ENCODE measurements at regions not wholly inside any gene's neighbourhood (a gene's known extent, or its start where the extent isn't known, plus 50 kb on each side); places are given as distances from the start of the nearest gene placed in this dataset.

DNA sequence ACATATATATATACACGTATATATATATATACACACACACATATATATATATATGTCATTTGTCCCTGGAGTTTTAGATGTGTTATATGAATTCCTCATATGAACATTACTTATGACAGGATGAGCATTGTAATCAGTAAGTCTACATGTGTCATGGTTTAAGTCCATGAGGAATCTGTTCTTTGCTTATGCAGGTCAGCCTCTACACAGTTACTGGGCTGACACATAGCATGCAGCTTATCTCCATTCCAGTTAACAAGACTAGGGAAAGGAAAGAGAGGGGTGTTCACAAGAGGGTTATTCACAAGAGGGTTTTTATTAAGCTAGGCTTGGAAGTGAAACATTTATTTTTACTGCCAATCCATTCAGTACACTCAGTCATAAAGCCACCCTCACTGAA is 226.7 kb downstream of the SNX13 start:
- no peaks in the 10 kb centered on the region for H3K4me1 Mint-ChIP-seq
- TF ChIP-seq, protein P1, sequence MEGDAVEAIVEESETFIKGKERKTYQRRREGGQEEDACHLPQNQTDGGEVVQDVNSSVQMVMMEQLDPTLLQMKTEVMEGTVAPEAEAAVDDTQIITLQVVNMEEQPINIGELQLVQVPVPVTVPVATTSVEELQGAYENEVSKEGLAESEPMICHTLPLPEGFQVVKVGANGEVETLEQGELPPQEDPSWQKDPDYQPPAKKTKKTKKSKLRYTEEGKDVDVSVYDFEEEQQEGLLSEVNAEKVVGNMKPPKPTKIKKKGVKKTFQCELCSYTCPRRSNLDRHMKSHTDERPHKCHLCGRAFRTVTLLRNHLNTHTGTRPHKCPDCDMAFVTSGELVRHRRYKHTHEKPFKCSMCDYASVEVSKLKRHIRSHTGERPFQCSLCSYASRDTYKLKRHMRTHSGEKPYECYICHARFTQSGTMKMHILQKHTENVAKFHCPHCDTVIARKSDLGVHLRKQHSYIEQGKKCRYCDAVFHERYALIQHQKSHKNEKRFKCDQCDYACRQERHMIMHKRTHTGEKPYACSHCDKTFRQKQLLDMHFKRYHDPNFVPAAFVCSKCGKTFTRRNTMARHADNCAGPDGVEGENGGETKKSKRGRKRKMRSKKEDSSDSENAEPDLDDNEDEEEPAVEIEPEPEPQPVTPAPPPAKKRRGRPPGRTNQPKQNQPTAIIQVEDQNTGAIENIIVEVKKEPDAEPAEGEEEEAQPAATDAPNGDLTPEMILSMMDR (conservative IDR thresholded peaks at IDR 0.05) = no peak
- no peaks in the 10 kb centered on the region for H3K36me3 Mint-ChIP-seq (ENCODE audit: low read depth)
- no peaks in the 10 kb centered on the region for H3K9me3 Mint-ChIP-seq
- no peak overlapping the region for H3K27ac Mint-ChIP-seq (ENCODE audit: unreplicated experiment)
- no peak overlapping the region for H3K4me3 Mint-ChIP-seq
- DNase-seq (ENCODE audit: low read depth, low spot score) = no peak
- H3K27me3 Mint-ChIP-seq (ENCODE audit: low read depth) = no peaks in the 10 kb centered on the region

DNA sequence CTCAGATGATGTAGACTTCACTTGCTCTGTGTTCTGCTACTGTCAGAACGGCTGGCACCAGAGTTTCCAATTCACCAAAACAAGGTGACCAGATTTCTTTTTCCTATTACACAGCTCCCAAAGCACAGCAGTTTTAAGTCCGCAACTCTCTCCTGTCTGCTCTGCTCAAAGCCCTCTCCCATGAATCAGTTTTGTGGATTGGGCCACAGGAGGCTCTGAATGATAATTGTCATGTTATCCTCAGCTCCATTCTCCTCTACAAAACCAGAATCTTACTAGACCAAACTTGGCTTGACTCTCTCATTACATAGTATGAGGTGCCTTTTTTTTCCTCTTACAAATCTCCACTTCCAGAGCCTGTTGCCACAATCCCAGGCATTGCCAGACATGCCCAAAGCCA is 223.5 kb downstream of the SNX13 start:
- Mint-ChIP-seq H3K4me1 (no peaks in the 10 kb centered on the region), H3K36me3 (ENCODE audit: low read depth) (no peaks in the 10 kb centered on the region), H3K27ac (ENCODE audit: unreplicated experiment) (no peak overlapping the region), H3K4me3 (no peak overlapping the region), H3K9me3 (no peaks in the 10 kb centered on the region), H3K27me3 (ENCODE audit: low read depth) (no peaks in the 10 kb centered on the region)
- no peak for DNase-seq (ENCODE audit: low read depth, low spot score)
- TF ChIP-seq, protein P1 (conservative IDR thresholded peaks at IDR 0.05) = no peak

DNA sequence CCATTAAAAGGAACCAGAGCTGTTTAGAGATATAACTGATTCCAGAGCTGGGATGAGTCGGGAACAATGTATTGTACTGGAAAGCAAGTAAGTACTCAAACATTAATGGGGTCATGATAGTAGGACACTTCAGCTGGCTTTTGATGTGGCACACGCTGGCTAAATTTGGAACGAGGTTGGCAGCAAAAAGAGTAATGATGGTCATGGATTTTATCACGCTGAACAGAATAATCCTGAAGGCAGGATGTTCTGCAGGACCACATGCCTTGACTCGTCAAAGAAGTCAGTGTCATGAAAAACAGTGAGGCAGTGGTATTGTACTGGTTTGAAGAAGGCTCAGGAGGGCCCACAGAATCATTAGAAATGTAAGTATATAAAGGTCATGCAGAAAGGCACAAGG is 220.3 kb downstream of the SNX13 start:
- TF ChIP-seq, protein P1 (conservative IDR thresholded peaks at IDR 0.05) = no peak
- no peaks in the 10 kb centered on the region for H3K36me3 Mint-ChIP-seq (ENCODE audit: low read depth)
- no peaks in the 10 kb centered on the region for H3K27me3 Mint-ChIP-seq (ENCODE audit: low read depth)
- H3K27ac Mint-ChIP-seq (ENCODE audit: unreplicated experiment) = no peak overlapping the region
- DNase-seq (ENCODE audit: low read depth, low spot score) = no peak
- H3K4me1 Mint-ChIP-seq = no peaks in the 10 kb centered on the region
- H3K9me3 Mint-ChIP-seq = no peaks in the 10 kb centered on the region
- H3K4me3 Mint-ChIP-seq = no peak overlapping the region

DNA sequence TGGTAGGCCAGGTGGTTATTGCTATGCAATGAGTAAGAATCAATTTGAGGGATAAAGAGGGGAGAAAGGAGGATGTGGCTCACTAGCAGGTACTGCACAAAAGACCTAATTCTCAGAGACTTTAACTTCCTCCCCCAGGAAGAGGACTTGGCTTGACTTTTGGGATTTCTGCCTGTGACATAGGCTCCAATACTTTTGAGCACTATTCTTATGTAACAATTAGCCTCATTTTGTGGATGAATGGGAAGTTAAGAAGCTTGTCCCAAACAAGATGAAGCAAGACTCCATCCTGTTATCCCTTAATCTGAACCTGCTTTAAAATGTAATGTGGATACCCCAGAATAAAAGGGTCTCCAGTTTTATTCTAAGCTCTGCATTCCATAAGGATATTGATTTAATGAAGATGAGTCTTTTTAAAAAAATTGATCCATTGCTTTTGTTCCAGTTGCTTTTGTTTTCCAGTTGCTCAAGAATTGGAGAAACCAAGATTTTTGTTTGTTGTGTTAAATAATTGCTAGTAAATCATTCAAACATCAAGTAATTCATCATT is 218.5 kb downstream of the SNX13 start:
- Mint-ChIP-seq H3K27ac (ENCODE audit: unreplicated experiment) (no peak overlapping the region), H3K27me3 (ENCODE audit: low read depth) (no peaks in the 10 kb centered on the region), H3K4me1 (no peaks in the 10 kb centered on the region), H3K9me3 (no peaks in the 10 kb centered on the region), H3K4me3 (no peak overlapping the region), H3K36me3 (ENCODE audit: low read depth) (no peaks in the 10 kb centered on the region)
- DNase-seq (ENCODE audit: low read depth, low spot score) = no peak
- TF ChIP-seq, protein P1 (conservative IDR thresholded peaks at IDR 0.05) = no peak

DNA sequence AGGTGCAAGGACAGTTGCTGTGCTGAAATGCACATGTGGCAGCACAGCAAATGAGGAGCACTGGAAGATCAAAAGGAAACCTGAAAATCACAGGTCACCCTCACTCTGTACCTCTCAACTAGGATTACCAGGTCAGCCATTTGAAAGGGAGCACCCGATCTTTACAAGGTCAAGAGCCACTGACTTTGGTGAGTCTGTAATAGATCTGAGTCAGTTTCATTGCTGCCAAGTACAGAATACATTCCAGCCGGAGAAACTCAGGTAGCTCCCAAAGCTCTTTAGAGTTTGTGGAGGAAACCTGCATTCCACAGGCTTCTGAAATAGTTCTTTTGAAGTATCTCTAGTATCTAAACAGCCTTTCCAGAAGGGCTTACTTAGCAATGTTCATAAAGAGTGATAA is 217.5 kb downstream of the SNX13 start:
- no peaks in the 10 kb centered on the region for H3K9me3 Mint-ChIP-seq
- no peak overlapping the region for H3K27ac Mint-ChIP-seq (ENCODE audit: unreplicated experiment)
- no peaks in the 10 kb centered on the region for H3K36me3 Mint-ChIP-seq (ENCODE audit: low read depth)
- DNase-seq (ENCODE audit: low read depth, low spot score) = no peak
- H3K4me3 Mint-ChIP-seq = no peak overlapping the region
- TF ChIP-seq, protein P1 (conservative IDR thresholded peaks at IDR 0.05) = no peak
- H3K27me3 Mint-ChIP-seq (ENCODE audit: low read depth) = no peaks in the 10 kb centered on the region
- no peaks in the 10 kb centered on the region for H3K4me1 Mint-ChIP-seq

DNA sequence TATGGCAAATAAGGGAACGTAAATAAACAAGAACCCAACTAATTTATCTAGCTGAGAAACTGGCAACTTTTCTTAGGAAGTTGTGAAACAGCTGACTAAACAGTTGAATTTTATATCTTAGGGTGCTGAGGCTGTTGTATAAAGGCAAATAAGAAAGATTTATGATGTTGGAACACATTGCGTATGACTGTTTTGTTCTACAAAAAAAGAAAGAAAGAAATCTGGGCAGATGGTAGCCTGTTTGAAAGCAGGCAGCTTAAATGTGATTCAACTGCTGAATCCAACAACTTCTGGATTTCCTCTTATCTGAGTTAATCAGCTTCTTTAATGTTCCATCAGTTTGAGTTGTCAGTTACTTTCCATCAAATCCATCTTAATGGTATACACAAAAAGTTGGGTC is 214.5 kb downstream of the SNX13 start:
- TF ChIP-seq, protein P1 (conservative IDR thresholded peaks at IDR 0.05) = no peak
- H3K36me3 Mint-ChIP-seq (ENCODE audit: low read depth) = no peaks in the 10 kb centered on the region
- no peaks in the 10 kb centered on the region for H3K27me3 Mint-ChIP-seq (ENCODE audit: low read depth)
- H3K9me3 Mint-ChIP-seq = no peaks in the 10 kb centered on the region
- no peak for DNase-seq (ENCODE audit: low read depth, low spot score)
- H3K4me3 Mint-ChIP-seq = no peak overlapping the region
- H3K27ac Mint-ChIP-seq (ENCODE audit: unreplicated experiment) = no peak overlapping the region
- H3K4me1 Mint-ChIP-seq = no peaks in the 10 kb centered on the region

Measured in neural crest cell (in vitro differentiated cells).